ENCODE measurements at regions not wholly inside any gene's neighbourhood (a gene's known extent, or its start where the extent isn't known, plus 50 kb on each side); places are given as distances from the start of the nearest gene placed in this dataset.

GRCh38 chr2:16071039-16071864, 130.9 kb downstream of the MYCN start:
- no peaks in the 10 kb centered on the region for H3K27me3 ChIP-seq (ENCODE audit: control insufficient read depth, insufficient read depth, low read length)
- DNase-seq (ENCODE audit: low read depth) (no peak), FAIRE-seq (no peak)
- no peak overlapping the region for H3K4me3 ChIP-seq (ENCODE audit: low read depth, low read length)
- no peaks in the 10 kb centered on the region for H3K36me3 ChIP-seq (ENCODE audit: control insufficient read depth, insufficient read depth, low read length)
- TF ChIP-seq CTCF (IDR thresholded peaks at IDR 0.05; ENCODE audit: insufficient read depth, low read length, severe bottlenecking), result no peak

- no peak for FAIRE-seq
- no peaks in the 10 kb centered on the region for H3K27me3 ChIP-seq (ENCODE audit: control insufficient read depth, insufficient read depth, low read length)
- H3K36me3 ChIP-seq (ENCODE audit: control insufficient read depth, insufficient read depth, low read length), result no peaks in the 10 kb centered on the region
- TF ChIP-seq CTCF (IDR thresholded peaks at IDR 0.05; ENCODE audit: insufficient read depth, low read length, severe bottlenecking), result no peak
- no peak overlapping the region for H3K4me3 ChIP-seq (ENCODE audit: low read depth, low read length)
- DNase-seq (ENCODE audit: low read depth), result no peak
Observed at GRCh38 chr2:16070648-16070971, 130.3 kb downstream of the MYCN start.

GRCh38 chr2:16069933-16070647, 129.7 kb downstream of the MYCN start:
- no peak for DNase-seq (ENCODE audit: low read depth)
- Histone ChIP-seq H3K27me3 (ENCODE audit: control insufficient read depth, insufficient read depth, low read length) (no peaks in the 10 kb centered on the region), H3K36me3 (ENCODE audit: control insufficient read depth, insufficient read depth, low read length) (no peaks in the 10 kb centered on the region), H3K4me3 (ENCODE audit: low read depth, low read length) (no peak overlapping the region)
- no peak for FAIRE-seq
- TF ChIP-seq CTCF (IDR thresholded peaks at IDR 0.05; ENCODE audit: insufficient read depth, low read length, severe bottlenecking), result no peak

- FAIRE-seq (no peak), DNase-seq (ENCODE audit: low read depth) (no peak)
- no peak for TF ChIP-seq CTCF (IDR thresholded peaks at IDR 0.05; ENCODE audit: insufficient read depth, low read length, severe bottlenecking)
- Histone ChIP-seq H3K36me3 (ENCODE audit: control insufficient read depth, insufficient read depth, low read length) (no peaks in the 10 kb centered on the region), H3K4me3 (ENCODE audit: low read depth, low read length) (no peak overlapping the region), H3K27me3 (ENCODE audit: control insufficient read depth, insufficient read depth, low read length) (no peaks in the 10 kb centered on the region)
Observed at GRCh38 chr2:16069663-16069932, 129.2 kb downstream of the MYCN start.

GRCh38 chr2:16068552-16068940, 128.2 kb downstream of the MYCN start:
- FAIRE-seq, result no peak
- Histone ChIP-seq H3K27me3 (ENCODE audit: control insufficient read depth, insufficient read depth, low read length) (no peaks in the 10 kb centered on the region), H3K4me3 (ENCODE audit: low read depth, low read length) (no peak overlapping the region), H3K36me3 (ENCODE audit: control insufficient read depth, insufficient read depth, low read length) (no peaks in the 10 kb centered on the region)
- no peak for TF ChIP-seq CTCF (IDR thresholded peaks at IDR 0.05; ENCODE audit: insufficient read depth, low read length, severe bottlenecking)
- DNase-seq (ENCODE audit: low read depth), result no peak
